Neural crest cell (in vitro differentiated cells): ENCODE measurements at regions not wholly inside any gene's neighbourhood (a gene's known extent, or its start where the extent isn't known, plus 50 kb on each side); places are given as distances from the start of the nearest gene placed in this dataset.

Experiments used
- DNase-seq: peaks from one replicate; pipeline ENCODE4 v3.0.0; 2021; ENCODE audit warnings: low read depth, mixed read lengths, low spot score
- H3K27ac Mint-ChIP-seq: one replicate; pipeline ENCODE4 v1.8.0; 2021; ENCODE audit warnings: mild to moderate bottlenecking, mixed read lengths; ENCODE audit not compliant: unreplicated experiment
- H3K27me3 Mint-ChIP-seq: 2 replicates; pipeline ENCODE4 v1.8.0; 2021; ENCODE audit warnings: low read depth, mild to moderate bottlenecking, mixed read lengths
- H3K36me3 Mint-ChIP-seq: 2 replicates; pipeline ENCODE4 v1.8.0; 2021; ENCODE audit warnings: low read depth, mild to moderate bottlenecking, mixed read lengths
- H3K4me1 Mint-ChIP-seq: 2 replicates; pipeline ENCODE4 v1.8.0; 2021; ENCODE audit warnings: mixed read lengths
- H3K4me3 Mint-ChIP-seq: one replicate; pipeline ENCODE4 v1.8.0; 2021; ENCODE audit warnings: mild to moderate bottlenecking, mixed read lengths
- H3K9me3 Mint-ChIP-seq: 2 replicates; pipeline ENCODE4 v1.8.0; 2021; ENCODE audit warnings: mixed read lengths
- CTCF ChIP-seq: fragments of 200-600 bp; sonication (generic); conservative IDR thresholded peaks from 2 replicates; pipeline ENCODE4 v1.5.0; 2021; ENCODE audit warnings: antibody characterized with exemption, mild to moderate bottlenecking

DNA sequence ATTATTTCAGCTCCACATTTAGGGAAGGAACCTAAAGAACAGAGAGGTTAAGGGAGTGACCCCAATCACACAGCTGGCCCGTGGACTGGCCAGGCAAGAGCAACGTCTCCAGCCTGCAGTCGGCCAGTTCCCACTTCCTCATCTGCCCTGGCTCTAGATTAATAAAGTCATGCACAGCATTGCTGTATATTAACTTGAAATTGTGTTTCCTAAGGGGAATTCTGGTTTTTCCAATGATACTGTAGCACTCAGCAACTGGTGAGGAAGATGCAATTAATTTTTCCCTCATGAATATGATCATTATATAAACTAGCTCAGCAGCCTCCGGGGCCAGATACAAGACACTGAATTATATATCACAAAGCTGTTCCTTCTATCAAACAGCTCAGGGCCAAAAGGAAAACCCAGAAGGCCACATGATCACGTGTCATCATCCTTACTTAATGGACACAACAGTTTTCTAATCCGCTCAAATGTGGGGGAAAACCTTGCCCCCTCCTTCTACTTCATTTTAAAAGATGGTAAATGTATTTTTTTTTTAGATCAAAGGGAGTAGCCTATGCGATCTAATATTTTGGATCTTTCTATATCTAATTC, 295.3 kb upstream of the PRKCQ start:
- no peak for DNase-seq
- no peak for TF ChIP-seq CTCF
- no peaks in the 10 kb centered on the region for H3K9me3 Mint-ChIP-seq
- no peaks in the 10 kb centered on the region for H3K36me3 Mint-ChIP-seq
- H3K27me3 Mint-ChIP-seq = peaks cover 3% of the 10 kb centered on the region
- H3K27ac Mint-ChIP-seq = no peak overlapping the region
- no peaks in the 10 kb centered on the region for H3K4me1 Mint-ChIP-seq
- no peak overlapping the region for H3K4me3 Mint-ChIP-seq

DNA sequence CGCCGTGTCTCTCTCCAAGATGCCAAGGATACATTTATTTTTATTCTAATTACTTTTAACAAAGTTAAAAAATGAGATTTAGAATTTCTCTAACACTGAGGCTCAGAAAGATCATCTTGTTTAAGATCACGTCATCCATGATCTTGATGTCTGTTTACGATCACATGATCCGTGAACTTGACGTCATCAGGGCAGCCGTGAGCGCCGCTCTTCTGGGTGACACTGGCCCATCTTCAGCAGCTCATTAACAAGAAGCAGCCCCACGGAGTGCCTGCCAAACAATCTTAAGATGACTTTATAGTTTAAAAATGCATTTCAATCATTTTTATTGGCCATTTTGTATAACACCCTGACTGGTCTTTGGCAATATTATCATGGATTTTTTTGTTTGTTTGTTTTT, 291.1 kb upstream of the PRKCQ start:
- Mint-ChIP-seq H3K4me1 (peaks cover 8% of the 10 kb centered on the region), H3K9me3 (no peaks in the 10 kb centered on the region), H3K4me3 (no peak overlapping the region), H3K27me3 (peaks cover 3% of the 10 kb centered on the region), H3K27ac (no peak overlapping the region), H3K36me3 (no peaks in the 10 kb centered on the region)
- DNase-seq = no peak
- TF ChIP-seq CTCF = no peak

DNA sequence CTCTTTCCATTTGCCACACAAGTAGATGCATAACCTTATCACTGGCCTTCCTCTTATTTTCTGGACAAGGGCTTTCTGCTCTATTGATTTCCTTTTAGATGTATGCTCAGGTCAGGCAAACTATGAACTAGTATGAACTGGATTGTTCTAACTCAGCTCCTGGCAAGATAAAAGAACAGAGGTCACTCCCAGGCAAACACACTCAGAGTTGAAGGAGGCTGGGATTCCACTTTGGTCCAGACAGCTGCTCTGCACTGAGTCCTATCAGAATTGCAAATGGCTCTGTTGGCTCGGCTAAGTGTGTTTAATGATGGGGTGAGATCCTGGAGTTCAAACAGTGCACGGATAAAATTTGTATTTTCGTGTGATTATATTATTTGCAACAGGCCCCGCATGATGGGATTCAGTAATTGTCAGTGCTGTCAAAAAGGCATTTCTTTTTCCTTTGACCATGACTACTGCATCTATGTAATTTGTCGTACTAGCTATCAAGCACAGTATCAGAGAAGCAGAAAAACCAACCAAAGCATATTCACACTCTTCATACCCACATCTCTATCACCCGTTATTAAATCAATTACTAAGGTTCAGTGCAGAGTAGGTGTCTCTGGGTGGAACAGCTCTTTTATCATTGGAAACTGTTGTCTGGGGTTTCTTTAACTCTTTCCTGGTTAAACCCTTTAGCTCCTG, 288.1 kb upstream of the PRKCQ start:
- Mint-ChIP-seq H3K9me3 (no peaks in the 10 kb centered on the region), H3K27me3 (no peaks in the 10 kb centered on the region), H3K4me3 (no peak overlapping the region), H3K36me3 (no peaks in the 10 kb centered on the region), H3K27ac (no peak overlapping the region), H3K4me1 (peaks cover 8% of the 10 kb centered on the region)
- TF ChIP-seq CTCF = no peak
- DNase-seq = no peak

GRCh38 chr10:6866757-6867156, 286.7 kb upstream of the PRKCQ start:
- H3K4me3 Mint-ChIP-seq = no peak overlapping the region
- H3K27me3 Mint-ChIP-seq = no peaks in the 10 kb centered on the region
- H3K9me3 Mint-ChIP-seq = peaks cover 3% of the 10 kb centered on the region
- no peaks in the 10 kb centered on the region for H3K36me3 Mint-ChIP-seq
- no peak for DNase-seq
- TF ChIP-seq CTCF = no peak
- no peak overlapping the region for H3K27ac Mint-ChIP-seq
- H3K4me1 Mint-ChIP-seq = peaks cover 8% of the 10 kb centered on the region

DNA sequence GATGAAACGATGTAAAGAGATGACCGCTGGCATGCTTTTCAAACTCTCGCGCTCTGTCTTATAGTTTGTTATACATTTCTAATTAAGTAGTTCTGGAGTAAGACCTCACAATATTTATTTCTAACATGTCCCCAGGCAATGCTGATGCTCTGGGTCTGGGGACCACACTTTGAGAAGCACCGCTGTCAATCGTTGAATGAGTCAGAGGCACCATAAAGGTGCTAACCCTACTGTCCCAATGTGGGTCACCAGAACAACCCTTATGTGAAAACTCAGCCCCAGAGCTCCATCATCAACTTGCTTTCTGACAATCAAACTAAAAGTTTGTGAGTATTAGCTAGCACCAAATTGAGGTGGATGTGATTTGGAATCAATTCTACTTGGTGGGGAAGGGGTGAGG, 284.1 kb upstream of the PRKCQ start:
- Mint-ChIP-seq H3K27me3 (no peaks in the 10 kb centered on the region), H3K9me3 (peaks cover 3% of the 10 kb centered on the region), H3K27ac (no peak overlapping the region), H3K4me3 (no peak overlapping the region), H3K4me1 (peaks cover 8% of the 10 kb centered on the region), H3K36me3 (no peaks in the 10 kb centered on the region)
- no peak for DNase-seq
- no peak for TF ChIP-seq CTCF
